Hematopoietic multipotent progenitor cell treated with erythropoietin and hydrocortisone succinate and interleukin-3 and kit ligand, for 8 days (in vitro differentiated cells): ENCODE measurements at regions not wholly inside any gene's neighbourhood (a gene's known extent, or its start where the extent isn't known, plus 50 kb on each side); places are given as distances from the start of the nearest gene placed in this dataset.

Experiments
- DNase-seq: peaks from one replicate; pipeline ENCODE4 v3.0.0-alpha.2; 2015

- no peak for DNase-seq
Observed at GRCh38 chr7:106776618-106777347, 88.3 kb upstream of the PIK3CG start.

GRCh38 chr7:106777674-106778299 is 87.3 kb upstream of the PIK3CG start:
- DNase-seq, result no peak

- DNase-seq, result no peak
Observed at GRCh38 chr7:106778656-106779250, 86.3 kb upstream of the PIK3CG start.

GRCh38 chr7:106779877-106780276 is 85.2 kb upstream of the PIK3CG start:
- DNase-seq, result peak; percentile 10

- DNase-seq, result no peak
Observed at GRCh38 chr7:106781007-106781406, 84.1 kb upstream of the PIK3CG start.

GRCh38 chr7:106781828-106782544 is 83.1 kb upstream of the PIK3CG start:
- no peak for DNase-seq

- no peak for DNase-seq
Observed at GRCh38 chr7:106783286-106783685, 81.8 kb upstream of the PIK3CG start.

- DNase-seq, result no peak
Observed at GRCh38 chr7:106788637-106789036, 76.4 kb upstream of the PIK3CG start.

- no peak for DNase-seq
Observed at GRCh38 chr7:106791526-106791925, 73.6 kb upstream of the PIK3CG start.

- DNase-seq, result no peak
Observed at GRCh38 chr7:106792233-106792926, 72.7 kb upstream of the PIK3CG start.

- DNase-seq, result peak; percentile 57
Observed at GRCh38 chr7:106793015-106793975, 71.8 kb upstream of the PIK3CG start.

- no peak for DNase-seq
Observed at GRCh38 chr7:106794276-106795083, 70.6 kb upstream of the PIK3CG start.

- no peak for DNase-seq
Observed at GRCh38 chr7:106795084-106795876, 69.8 kb upstream of the PIK3CG start.

GRCh38 chr7:106795877-106796231 is 69.2 kb upstream of the PIK3CG start:
- no peak for DNase-seq

GRCh38 chr7:106797937-106798336 is 67.1 kb upstream of the PIK3CG start:
- no peak for DNase-seq

GRCh38 chr7:106802589-106802988 is 62.5 kb upstream of the PIK3CG start:
- no peak for DNase-seq

- DNase-seq, result no peak
Observed at GRCh38 chr7:106806556-106806955, 58.5 kb upstream of the PIK3CG start.

GRCh38 chr7:106807474-106807873 is 57.6 kb upstream of the PIK3CG start:
- no peak for DNase-seq

- DNase-seq, result no peak
Observed at GRCh38 chr7:106808967-106809635, 56.0 kb upstream of the PIK3CG start.

GRCh38 chr7:106811472-106811871 is 53.6 kb upstream of the PIK3CG start:
- no peak for DNase-seq
